Suprapubic skin (tissue), 3 donors: ENCODE measurements at regions not wholly inside any gene's neighbourhood (a gene's known extent, or its start where the extent isn't known, plus 50 kb on each side); places are given as distances from the start of the nearest gene placed in this dataset.

ENCODE experiments used
- POLR2A ChIP-seq, 2 donors: fragments of 450-650 bp; IDR thresholded peaks; one replicate each; pipeline ENCODE4 v1.6.1; 2017; ENCODE audit warnings: antibody characterized with exemption in 2 of 2, mild to moderate bottlenecking in 2 of 2, moderate library complexity in 2 of 2
- TF ChIP-seq, protein P1 (sequence below), 2 donors: fragments of 200-600 bp in 1 of 2; fragments of 450-650 bp in 1 of 2; sonication (generic) in 1 of 2; IDR thresholded peaks; one replicate each; pipeline ENCODE4 v1.5.1; 2016 to 2019; ENCODE audit warnings: antibody characterized with exemption in 2 of 2, mild to moderate bottlenecking in 1 of 2, moderate library complexity in 1 of 2

DNA sequence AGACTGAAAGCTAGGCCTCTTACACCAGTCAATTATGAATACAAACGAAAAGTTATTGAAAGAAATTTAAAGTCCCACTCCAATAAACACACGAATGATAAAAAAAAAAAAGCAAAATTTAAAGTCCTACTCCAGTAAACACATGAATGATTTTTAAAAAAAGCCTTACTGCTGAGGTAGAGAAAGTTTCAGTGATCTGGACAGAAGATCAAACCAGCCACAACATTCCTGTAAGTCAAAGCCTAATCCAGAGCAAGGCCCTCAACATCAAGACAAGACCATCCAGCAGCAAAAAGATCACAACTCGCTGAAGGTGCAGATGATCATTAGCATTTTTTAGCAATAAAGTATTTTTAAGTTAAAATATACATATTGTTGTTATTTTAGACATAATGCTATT, 95.6 kb upstream of the LIPC start:
- TF ChIP-seq, protein P1, sequence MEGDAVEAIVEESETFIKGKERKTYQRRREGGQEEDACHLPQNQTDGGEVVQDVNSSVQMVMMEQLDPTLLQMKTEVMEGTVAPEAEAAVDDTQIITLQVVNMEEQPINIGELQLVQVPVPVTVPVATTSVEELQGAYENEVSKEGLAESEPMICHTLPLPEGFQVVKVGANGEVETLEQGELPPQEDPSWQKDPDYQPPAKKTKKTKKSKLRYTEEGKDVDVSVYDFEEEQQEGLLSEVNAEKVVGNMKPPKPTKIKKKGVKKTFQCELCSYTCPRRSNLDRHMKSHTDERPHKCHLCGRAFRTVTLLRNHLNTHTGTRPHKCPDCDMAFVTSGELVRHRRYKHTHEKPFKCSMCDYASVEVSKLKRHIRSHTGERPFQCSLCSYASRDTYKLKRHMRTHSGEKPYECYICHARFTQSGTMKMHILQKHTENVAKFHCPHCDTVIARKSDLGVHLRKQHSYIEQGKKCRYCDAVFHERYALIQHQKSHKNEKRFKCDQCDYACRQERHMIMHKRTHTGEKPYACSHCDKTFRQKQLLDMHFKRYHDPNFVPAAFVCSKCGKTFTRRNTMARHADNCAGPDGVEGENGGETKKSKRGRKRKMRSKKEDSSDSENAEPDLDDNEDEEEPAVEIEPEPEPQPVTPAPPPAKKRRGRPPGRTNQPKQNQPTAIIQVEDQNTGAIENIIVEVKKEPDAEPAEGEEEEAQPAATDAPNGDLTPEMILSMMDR (IDR thresholded peaks at IDR 0.05) = no peak
- no peak for TF ChIP-seq POLR2A (IDR thresholded peaks at IDR 0.05)
